Smooth muscle cell of the brain vasculature (primary cell): ENCODE measurements at regions not wholly inside any gene's neighbourhood (a gene's known extent, or its start where the extent isn't known, plus 50 kb on each side); places are given as distances from the start of the nearest gene placed in this dataset.
"Not testable (repeated sequence)": the region's sequence is repeated elsewhere in the genome, so short reads cannot be mapped to it uniquely, and the experiment has no call there.

ENCODE experiments used
- DNase-seq: peaks from one replicate; pipeline ENCODE4 v3.0.0-alpha.2; 2012; ENCODE audit warnings: low read depth, low spot score

DNA sequence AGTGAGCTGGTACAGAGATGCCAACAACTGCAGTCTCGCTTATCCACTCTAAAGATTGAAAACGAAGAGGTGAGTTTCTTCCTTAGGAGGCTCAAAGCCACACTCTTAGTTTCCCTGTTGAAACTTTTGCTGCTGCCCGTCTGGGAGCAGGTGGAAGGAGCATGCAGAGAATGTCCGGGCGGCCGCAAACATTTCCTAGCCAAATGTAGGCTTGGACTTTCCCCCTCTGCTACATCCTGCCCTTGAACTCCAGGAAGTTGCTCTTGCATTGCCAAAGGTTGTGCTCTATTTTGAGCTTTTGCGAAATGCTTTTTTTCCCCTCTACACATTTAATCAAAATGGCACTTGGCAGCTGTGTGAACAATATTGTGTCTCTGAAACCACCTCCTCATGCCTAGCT, 65.0 kb upstream of the IKBKE start:
- DNase-seq: not testable (repeated sequence)

DNA sequence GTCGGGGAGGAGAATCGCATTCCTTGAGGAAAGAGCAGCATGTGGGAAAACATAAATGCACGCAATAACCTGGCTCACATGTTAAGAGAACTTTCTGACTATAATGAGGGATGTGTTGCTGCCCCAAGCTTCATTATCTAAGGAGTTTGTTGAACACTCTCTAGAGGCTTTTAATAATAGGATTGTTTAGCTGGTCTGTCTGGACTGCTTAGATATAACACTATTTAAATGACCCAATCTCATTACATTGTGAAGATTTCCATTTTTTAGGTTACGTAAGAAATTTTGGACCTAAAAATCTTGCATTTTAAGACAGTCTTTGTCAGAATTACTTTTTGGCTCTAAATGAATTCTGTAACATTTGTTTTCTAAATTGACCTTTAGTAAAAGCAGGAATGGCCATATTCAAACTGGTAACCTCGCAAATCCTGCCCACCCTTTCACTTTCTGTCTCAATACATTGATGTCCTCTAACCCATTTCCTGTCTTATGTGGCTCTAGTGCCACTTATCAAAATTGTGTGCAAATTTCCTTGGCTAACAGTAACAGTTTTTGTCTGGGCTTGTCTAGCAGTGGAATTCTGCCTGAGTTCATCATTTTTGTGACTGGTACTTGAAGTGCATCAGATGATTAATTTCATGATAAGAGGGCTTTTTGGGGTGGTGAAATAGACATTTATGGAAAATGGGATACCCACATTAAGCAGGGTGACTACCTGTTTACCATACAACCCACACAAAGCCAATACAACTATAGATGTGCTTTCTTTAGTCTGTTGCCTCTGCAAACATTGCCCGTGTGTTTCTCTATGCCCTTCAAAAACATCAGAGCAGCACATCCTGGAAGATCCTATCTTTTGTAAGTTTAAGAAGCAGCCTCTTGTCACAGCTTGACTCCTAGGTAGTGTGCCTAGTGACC, 61.6 kb upstream of the IKBKE start:
- not testable (repeated sequence) for DNase-seq

DNA sequence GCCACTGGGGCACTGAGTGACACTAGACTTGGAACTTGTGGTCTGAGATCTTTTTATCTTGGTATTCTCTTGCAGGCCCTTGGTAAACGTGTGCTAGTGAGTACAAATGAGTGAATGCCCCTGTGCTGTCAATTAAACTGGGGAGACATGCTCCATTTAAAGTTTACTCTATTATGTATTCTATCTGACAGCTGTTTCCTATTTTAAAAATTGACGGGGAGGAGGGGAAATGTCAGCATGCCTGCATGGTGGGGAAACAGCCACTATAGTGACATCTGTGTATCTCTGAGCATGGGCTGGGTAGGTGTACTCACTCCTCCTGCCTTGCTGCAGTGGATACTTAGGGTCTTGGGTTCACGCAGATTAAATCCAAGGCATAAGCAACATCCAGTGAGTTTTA, 59.0 kb upstream of the IKBKE start:
- DNase-seq: no peak

DNA sequence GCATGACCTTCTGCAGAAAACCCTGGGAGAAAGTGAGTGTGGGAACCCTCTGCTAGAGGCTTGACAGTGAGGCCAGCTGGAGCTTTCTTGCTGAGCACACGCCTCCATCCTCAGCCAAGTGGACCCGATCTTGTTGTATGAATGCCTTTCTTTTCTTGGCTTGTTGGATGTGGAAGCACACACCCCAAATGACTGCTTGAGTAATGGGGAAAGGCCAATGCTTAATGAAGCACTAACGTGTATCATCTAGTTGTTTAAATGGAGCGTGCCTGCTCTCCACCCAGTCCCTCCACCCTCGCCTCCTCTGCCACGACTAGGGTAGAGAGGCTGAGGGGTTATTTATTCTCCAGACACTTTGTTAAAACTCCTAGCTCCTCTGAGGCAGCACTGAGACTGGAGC, 54.3 kb upstream of the IKBKE start:
- DNase-seq: no peak

DNA sequence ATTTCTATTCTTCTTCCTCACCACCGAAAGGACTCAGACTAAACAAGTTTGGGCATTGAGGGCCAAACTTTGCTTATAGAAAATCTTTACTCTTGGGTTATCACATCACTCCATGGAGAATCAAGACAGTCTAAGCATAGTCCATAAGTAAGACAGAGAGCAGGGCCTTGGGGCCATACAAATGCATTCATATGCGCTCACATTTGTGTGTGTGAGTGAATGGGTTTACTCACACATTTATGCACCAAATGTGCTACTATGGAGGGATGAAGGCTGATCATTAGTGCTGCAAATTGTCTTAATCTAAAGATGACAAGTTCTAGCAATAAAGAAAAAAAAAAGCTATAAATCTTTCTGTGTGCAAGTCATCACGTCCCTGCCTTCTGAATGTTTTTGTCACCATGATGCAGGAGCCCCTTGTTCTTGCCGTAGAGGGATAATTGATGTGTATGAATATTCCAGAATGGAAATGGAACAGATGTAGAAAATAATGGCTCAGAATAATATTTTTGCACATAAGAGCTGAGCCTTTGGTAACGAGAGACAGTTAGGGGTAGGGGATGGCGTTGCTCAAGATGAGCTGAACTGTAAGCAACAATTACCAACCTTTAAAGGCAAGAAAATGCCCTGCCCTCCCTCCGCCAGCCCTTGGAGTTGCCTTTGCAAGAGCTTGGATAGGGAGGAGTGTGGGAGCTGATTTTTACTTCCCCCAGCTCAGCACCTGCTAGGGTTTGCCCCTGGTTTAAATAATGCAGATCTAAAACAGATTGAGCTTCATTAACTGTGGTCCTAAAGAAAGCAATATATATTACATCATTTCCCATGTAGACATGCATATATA, 52.3 kb upstream of the IKBKE start:
- no peak for DNase-seq

DNA sequence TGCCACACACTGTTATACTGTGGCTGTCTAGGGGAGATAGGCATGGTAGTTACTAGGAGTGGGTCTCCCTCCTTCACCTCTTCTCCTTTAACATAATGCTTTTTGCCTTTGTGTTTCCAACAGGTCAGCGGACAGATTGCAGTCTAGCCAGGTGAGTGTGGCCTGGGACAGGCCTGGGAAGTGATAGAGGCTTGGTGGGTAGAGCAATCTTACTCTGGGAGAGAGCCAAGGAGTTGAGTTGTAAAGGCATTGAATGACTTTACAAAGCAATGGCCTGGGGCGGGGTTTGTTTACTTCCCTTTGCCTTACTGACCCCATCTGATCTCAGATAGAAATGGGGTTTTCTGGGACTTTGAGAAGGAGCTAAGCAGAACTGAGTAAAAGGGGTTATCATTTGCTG, 51.0 kb upstream of the IKBKE start:
- no peak for DNase-seq

DNA sequence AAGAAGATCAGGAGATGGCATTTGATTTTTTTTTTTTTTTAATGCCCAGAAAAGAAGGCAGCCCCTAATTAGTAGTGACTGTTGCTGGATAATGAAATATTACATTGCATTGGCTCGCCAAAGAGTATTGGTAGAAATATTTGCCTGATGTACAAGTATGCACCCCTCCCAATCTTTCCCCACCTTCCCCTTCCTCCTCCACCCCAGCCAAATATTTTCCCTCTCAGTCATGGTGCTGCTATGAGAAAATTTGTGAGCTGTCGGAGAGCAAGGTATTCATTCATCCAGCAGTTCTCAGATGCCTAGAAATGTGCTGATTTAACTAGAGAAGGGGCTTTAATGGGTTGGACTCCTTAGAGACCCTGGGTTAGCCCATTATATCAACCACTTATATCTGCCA, 50.5 kb upstream of the IKBKE start:
- no peak for DNase-seq

DNA sequence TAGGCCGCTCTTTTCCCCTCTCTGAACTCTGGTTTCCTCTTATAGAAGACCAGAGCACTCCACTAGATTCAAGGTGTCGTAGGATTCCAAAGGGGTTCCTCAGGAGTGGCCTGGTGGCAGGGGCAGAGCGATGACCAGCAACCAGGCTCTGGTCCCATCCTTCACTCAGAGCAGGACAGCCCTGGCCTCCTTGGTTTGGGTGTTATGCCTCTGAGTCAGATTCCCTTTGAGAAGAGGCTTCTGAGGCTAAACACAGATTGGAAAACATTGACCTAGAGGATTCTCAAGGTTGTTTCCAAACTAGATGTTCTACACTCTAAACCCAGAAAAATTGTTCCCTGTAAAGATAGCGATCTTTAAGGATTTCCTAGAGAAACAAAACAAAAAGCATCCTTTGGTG, 49.8 kb upstream of the IKBKE start:
- no peak for DNase-seq
